ENCODE measurements at regions not wholly inside any gene's neighbourhood (a gene's known extent, or its start where the extent isn't known, plus 50 kb on each side); places are given as distances from the start of the nearest gene placed in this dataset.

DNA sequence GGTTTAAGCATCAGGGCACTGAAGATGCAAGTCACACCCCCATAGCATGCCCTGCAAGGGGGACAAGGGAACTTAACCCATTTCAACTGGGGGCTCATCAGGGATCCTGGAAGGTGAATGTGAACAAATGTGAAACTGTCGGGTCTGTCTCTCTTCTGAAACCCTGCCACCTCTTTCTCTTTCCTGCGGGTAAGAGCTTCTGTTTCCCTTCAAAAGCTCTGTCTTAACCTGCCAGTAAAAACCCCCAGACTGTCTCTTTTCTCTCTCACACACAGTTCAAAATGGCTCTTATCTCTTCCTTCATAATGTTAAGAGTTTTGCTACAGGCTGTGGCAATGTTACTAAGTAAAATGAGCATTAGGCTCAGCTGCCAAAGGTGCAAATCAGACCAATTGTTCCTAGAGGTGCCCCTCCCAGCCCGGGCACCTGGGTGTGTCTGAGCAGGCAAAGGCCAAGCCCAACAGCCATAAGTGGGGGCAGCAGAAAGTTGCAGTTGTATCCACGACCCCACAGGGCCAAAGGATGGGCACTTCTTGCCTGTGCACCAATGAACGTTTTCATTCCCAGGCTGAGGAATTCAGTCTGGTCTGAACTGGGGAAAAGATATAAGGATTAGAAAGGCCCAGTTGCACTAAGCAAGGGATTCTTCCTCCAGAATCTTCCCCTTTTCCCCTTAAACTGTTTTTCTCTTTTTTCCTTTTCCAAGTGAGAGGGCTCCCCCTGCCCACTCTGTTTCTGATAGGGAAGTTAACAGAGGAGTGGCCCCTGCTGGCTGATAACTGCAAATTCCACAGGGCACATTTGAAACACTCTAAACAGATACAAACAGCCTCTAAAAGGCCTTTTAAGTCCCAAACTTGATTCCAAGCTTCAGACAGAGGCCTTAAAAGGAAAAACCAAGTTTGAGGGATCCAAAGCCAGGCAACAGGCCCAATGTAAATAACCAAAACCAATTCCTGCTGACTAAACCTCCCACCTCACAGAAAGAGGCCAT, 113.8 kb upstream of the EPHA6 start:
- WGBS, 2 donors, result 56 to 63% methylated on average over 5 of the region's 5 CpGs
- DNase-seq (no peak), ATAC-seq (ENCODE audit: low FRiP score in 2 of 2) (no peak)
- Histone ChIP-seq H3K4me1 (no peaks in the 10 kb centered on the region), H3K36me3 (no peaks in the 10 kb centered on the region), H3K27me3 (no peaks in the 10 kb centered on the region), H3K27ac (no peak overlapping the region), H3K4me3 (no peak overlapping the region), H3K9me3 (no peaks in the 10 kb centered on the region)
- TF ChIP-seq EP300 (IDR thresholded peaks at IDR 0.05) (no peak), POLR2AphosphoS5 (IDR thresholded peaks at IDR 0.05) (no peak), POLR2A (IDR thresholded peaks at IDR 0.05) (no peak)
- TF ChIP-seq, protein P1, sequence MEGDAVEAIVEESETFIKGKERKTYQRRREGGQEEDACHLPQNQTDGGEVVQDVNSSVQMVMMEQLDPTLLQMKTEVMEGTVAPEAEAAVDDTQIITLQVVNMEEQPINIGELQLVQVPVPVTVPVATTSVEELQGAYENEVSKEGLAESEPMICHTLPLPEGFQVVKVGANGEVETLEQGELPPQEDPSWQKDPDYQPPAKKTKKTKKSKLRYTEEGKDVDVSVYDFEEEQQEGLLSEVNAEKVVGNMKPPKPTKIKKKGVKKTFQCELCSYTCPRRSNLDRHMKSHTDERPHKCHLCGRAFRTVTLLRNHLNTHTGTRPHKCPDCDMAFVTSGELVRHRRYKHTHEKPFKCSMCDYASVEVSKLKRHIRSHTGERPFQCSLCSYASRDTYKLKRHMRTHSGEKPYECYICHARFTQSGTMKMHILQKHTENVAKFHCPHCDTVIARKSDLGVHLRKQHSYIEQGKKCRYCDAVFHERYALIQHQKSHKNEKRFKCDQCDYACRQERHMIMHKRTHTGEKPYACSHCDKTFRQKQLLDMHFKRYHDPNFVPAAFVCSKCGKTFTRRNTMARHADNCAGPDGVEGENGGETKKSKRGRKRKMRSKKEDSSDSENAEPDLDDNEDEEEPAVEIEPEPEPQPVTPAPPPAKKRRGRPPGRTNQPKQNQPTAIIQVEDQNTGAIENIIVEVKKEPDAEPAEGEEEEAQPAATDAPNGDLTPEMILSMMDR (IDR thresholded peaks at IDR 0.05), result no peak

DNA sequence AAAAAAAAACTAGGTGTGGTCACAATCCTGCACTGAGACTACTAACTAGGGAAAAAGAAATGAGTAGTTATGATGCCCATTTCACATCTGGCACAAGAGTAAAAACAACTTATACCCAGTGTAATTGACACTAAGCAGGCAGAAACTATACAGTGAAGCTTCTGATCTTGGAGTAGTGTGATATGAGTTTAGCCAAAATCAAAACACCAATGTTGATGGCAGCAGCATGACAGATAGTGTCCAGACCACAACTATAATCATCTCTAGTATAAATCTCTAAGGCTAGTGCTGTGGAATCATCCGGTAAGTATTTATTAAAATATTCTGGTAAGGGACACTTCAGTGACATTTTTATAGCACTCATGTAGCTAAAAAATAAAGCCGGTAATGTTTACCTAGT, 108.5 kb upstream of the EPHA6 start:
- H3K4me1 ChIP-seq, result no peaks in the 10 kb centered on the region
- H3K9me3 ChIP-seq, result no peaks in the 10 kb centered on the region
- WGBS, 2 donors, result 77 to 90% methylated on average over 2 of the region's 2 CpGs
- no peak for DNase-seq
- TF ChIP-seq, protein P1 (IDR thresholded peaks at IDR 0.05), result no peak
- TF ChIP-seq POLR2AphosphoS5 (IDR thresholded peaks at IDR 0.05) (no peak), POLR2A (IDR thresholded peaks at IDR 0.05) (no peak), EP300 (IDR thresholded peaks at IDR 0.05) (no peak)
- H3K36me3 ChIP-seq, result no peaks in the 10 kb centered on the region
- H3K27ac ChIP-seq, result no peak overlapping the region
- ATAC-seq (ENCODE audit: low FRiP score in 2 of 2), result no peak
- no peaks in the 10 kb centered on the region for H3K27me3 ChIP-seq
- H3K4me3 ChIP-seq, result no peak overlapping the region

DNA sequence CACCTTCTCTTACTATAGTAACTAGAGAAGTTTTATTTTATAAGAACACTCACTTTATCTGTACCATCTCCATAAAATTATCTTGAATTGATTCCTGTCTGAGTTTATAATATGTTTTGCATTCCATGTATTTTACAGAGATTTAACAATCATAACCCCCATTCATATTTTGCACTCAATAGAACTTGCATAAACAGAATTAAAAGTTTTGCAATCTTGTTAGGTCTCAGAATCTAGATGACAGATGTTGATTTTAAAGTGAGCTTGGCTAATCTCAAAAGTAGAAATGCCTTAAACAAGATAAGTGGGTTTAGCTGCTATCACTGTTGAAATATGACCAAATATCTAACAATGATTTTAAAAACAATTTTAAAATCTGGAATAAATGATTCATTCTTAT, 107.9 kb upstream of the EPHA6 start:
- no peaks in the 10 kb centered on the region for H3K4me1 ChIP-seq
- H3K4me3 ChIP-seq, result no peak overlapping the region
- no peaks in the 10 kb centered on the region for H3K36me3 ChIP-seq
- TF ChIP-seq POLR2AphosphoS5 (IDR thresholded peaks at IDR 0.05), result no peak
- TF ChIP-seq, protein P1 (IDR thresholded peaks at IDR 0.05), result no peak
- TF ChIP-seq EP300 (IDR thresholded peaks at IDR 0.05), result no peak
- no peak for TF ChIP-seq POLR2A (IDR thresholded peaks at IDR 0.05)
- no peak for DNase-seq
- no peak for ATAC-seq (ENCODE audit: low FRiP score in 2 of 2)
- no peak overlapping the region for H3K27ac ChIP-seq
- H3K27me3 ChIP-seq, result no peaks in the 10 kb centered on the region
- no peaks in the 10 kb centered on the region for H3K9me3 ChIP-seq

- TF ChIP-seq EP300 (IDR thresholded peaks at IDR 0.05) (no peak), POLR2A (IDR thresholded peaks at IDR 0.05) (no peak), POLR2AphosphoS5 (IDR thresholded peaks at IDR 0.05) (no peak)
- TF ChIP-seq, protein P1 (IDR thresholded peaks at IDR 0.05), result no peak
Measured at GRCh38 chr3:96711816-96712215, 102.6 kb upstream of the EPHA6 start.

More at GRCh38 chr3:96711816-96712215, 102.6 kb upstream of the EPHA6 start:
- Histone ChIP-seq H3K27ac (no peak overlapping the region), H3K27me3 (no peaks in the 10 kb centered on the region), H3K4me3 (no peak overlapping the region), H3K9me3 (no peaks in the 10 kb centered on the region), H3K4me1 (no peaks in the 10 kb centered on the region), H3K36me3 (no peaks in the 10 kb centered on the region)
- WGBS, 2 donors, result 82 to 87% methylated on average over 2 of the region's 2 CpGs
- DNase-seq, result no peak
- ATAC-seq (ENCODE audit: low FRiP score in 2 of 2), result no peak

Data from upper lobe of left lung (tissue), 6 donors.